HepG2 (cell line): ENCODE measurements at regions not wholly inside any gene's neighbourhood (a gene's known extent, or its start where the extent isn't known, plus 50 kb on each side); places are given as distances from the start of the nearest gene placed in this dataset.

Source experiments
- ATAC-seq: fragments of 200-7000 bp; cut with Tn5 transposase; 3 replicates; pipeline ENCODE4 v1.9.1; 2020; ENCODE audit warnings: mild to moderate bottlenecking, moderate library complexity
- BruUV-seq: library from RNA; stranded (reverse); fragments of 400-500 nt; replicated peaks from 2 replicates; lab custom pipeline; 2021; lab: Mats Ljungman, UMichigan
- CTCF ChIA-PET: fragments of 300-600 bp; formaldehyde crosslinking; extraction: SDS; loops from one replicate; lab custom pipeline; 2021; ENCODE audit warnings: low total read pairs, inconsistent platforms, low intra/inter-chr PET ratio; lab: Yijun Ruan, JAX
- POLR2A ChIA-PET: fragments of 350-600 bp; sonication (Branson Sonifier 250); formaldehyde crosslinking; loops from one replicate; lab custom pipeline; 2020; ENCODE audit warnings: antibody characterized with exemption, inconsistent platforms; lab: Yijun Ruan, JAX
- DNase-seq: peaks from one replicate; pipeline ENCODE4 v3.0.0-alpha.2; 2015; ENCODE audit warnings: low spot score
- FAIRE-seq: peaks from 3 replicates; lab custom pipeline; 2011; peaks lifted over from hg19 to GRCh38; lab: Jason Lieb, UNC
- H2AFZ ChIP-seq: one replicate; pipeline ENCODE4 v1.6.1; 2011; ENCODE audit warnings: low read length, inconsistent platforms
- H3K27ac ChIP-seq: fragments of 300-600 bp; 3 replicates; pipeline ENCODE4 v1.8.0; 2011; ENCODE audit warnings: mixed run types, mild to moderate bottlenecking, mixed read lengths, low read length, inconsistent platforms; ENCODE audit not compliant: insufficient read depth; ENCODE audit errors: extremely low read length
- H3K27me3 ChIP-seq, 2 experiments: fragments of 200-600 bp in 1 of 2; 2 replicates in 1 of 2; 3 replicates in 1 of 2; pipeline versions ENCODE4 v1.6.0 to v1.8.0; 2011; ENCODE audit warnings: low read length in 2 of 2, mild to moderate bottlenecking in 2 of 2, moderate library complexity in 2 of 2, inconsistent platforms in 1 of 2; ENCODE audit not compliant: insufficient read depth in 2 of 2, control insufficient read depth in 1 of 2
- H3K36me3 ChIP-seq, 2 experiments: fragments of 200-600 bp in 1 of 2; replicated peaks in 1 of 2; 2 replicates in 1 of 2; 3 replicates in 1 of 2; pipeline versions ENCODE4 v1.5.1 to v1.8.0; 2011; ENCODE audit warnings: low read length in 2 of 2, inconsistent platforms in 1 of 2; ENCODE audit not compliant: insufficient read depth in 2 of 2, control insufficient read depth in 1 of 2
- H3K4me1 ChIP-seq: 2 replicates; pipeline ENCODE4 v1.5.1; 2012; ENCODE audit warnings: low read length, inconsistent platforms; ENCODE audit not compliant: insufficient read depth
- H3K4me2 ChIP-seq: 2 replicates; pipeline ENCODE4 v1.6.0; 2011; ENCODE audit warnings: low read depth, low read length, inconsistent platforms
- H3K4me3 ChIP-seq, 3 experiments: fragments of 200-600 bp in 1 of 3; sonication (generic), shearing (Covaris generic) in 1 of 3; replicated peaks in 1 of 3; 2 replicates each; pipeline ENCODE4 v1.5.1; 2011 to 2016; ENCODE audit warnings: low read length in 3 of 3, inconsistent platforms in 2 of 3, low read depth in 2 of 3, mild to moderate bottlenecking in 2 of 3, control low read depth in 1 of 3, mixed read lengths in 1 of 3; ENCODE audit not compliant: insufficient read depth in 1 of 3
- H3K79me2 ChIP-seq: one replicate; pipeline ENCODE4 v1.6.1; 2011; ENCODE audit warnings: low read length, inconsistent platforms; ENCODE audit not compliant: insufficient read depth
- H3K9ac ChIP-seq: 2 replicates; pipeline ENCODE4 v1.6.0; 2011; ENCODE audit warnings: mild to moderate bottlenecking, low read depth, low read length, inconsistent platforms; ENCODE audit not compliant: insufficient read depth
- H3K9me3 ChIP-seq: 2 replicates; pipeline ENCODE4 v1.5.1; 2012; ENCODE audit warnings: mild to moderate bottlenecking, low read length
- H4K20me1 ChIP-seq: 2 replicates; pipeline ENCODE4 v1.6.0; 2011; ENCODE audit warnings: inconsistent platforms, mild to moderate bottlenecking, low read length, moderate library complexity; ENCODE audit not compliant: insufficient read depth
- AFF4 ChIP-seq: sonication (generic); formaldehyde crosslinking; IDR thresholded peaks from 2 replicates; pipeline ENCODE4 v1.4.0; 2020; ENCODE audit warnings: missing genetic modification reagents
- CEBPB ChIP-seq: IDR thresholded peaks from 2 replicates; pipeline ENCODE4 v1.6.1; 2011; ENCODE audit warnings: low read depth, low read length, improper control_type of control experiment, borderline replicate concordance
- JDP2 ChIP-seq: sonication (generic); formaldehyde crosslinking; IDR thresholded peaks from 2 replicates; pipeline ENCODE4 v1.8.1; 2022; ENCODE audit warnings: missing genetic modification reagents, borderline replicate concordance
- MAZ ChIP-seq, 2 experiments: sonication (generic) in 1 of 2; formaldehyde crosslinking in 1 of 2; IDR thresholded peaks; 2 replicates each; pipeline versions ENCODE4 v1.5.0 to v1.6.1; 2012 to 2020; ENCODE audit warnings: low read depth in 2 of 2, mild to moderate bottlenecking in 2 of 2, borderline replicate concordance in 1 of 2, improper control_type of control experiment in 1 of 2, low read length in 1 of 2, missing genetic modification reagents in 1 of 2, moderate library complexity in 1 of 2
- YEATS2 ChIP-seq: sonication (generic); formaldehyde crosslinking; IDR thresholded peaks from 2 replicates; pipeline ENCODE4 v1.4.0; 2020; ENCODE audit warnings: missing genetic modification reagents, borderline replicate concordance
- ZBTB34 ChIP-seq: sonication (generic); formaldehyde crosslinking; IDR thresholded peaks from 2 replicates; pipeline ENCODE4 v1.8.0; 2022; ENCODE audit warnings: mild to moderate bottlenecking, missing genetic modification reagents
- ZBTB42 ChIP-seq: sonication (generic); formaldehyde crosslinking; IDR thresholded peaks from 2 replicates; pipeline ENCODE4 v1.5.0; 2020; ENCODE audit warnings: mild to moderate bottlenecking, missing genetic modification reagents
- WGBS: methylation state at CpG from one replicate; pipeline ENCODE4 v1.1.6; 2017; ENCODE audit warnings: low lambda C conversion rate; 5-methylcytosine and 5-hydroxymethylcytosine counted together
- in situ Hi-C: cut with HindIII; loops from 2 replicates; pipeline ENCODE4 v1.10.0; 2017; ENCODE audit warnings: low pct_unique_long_range_greater_than_20kb; ENCODE audit not compliant: extremely low pct_ligation_motif_present
- intact Hi-C: fragments of 100-400 bp; cut with micrococcal nuclease; formaldehyde crosslinking; loops from one replicate; pipeline ENCODE4 v1.10.0; 2022; ENCODE audit not compliant: unreplicated experiment

- no peak for TF ChIP-seq AFF4 (CRISPR knock-in tag)
- TF ChIP-seq JDP2 (CRISPR knock-in tag) = no peak
- no peak for TF ChIP-seq MAZ (IDR thresholded peaks at IDR 0.05; ENCODE audit: borderline replicate concordance, low read depth, low read length)
- TF ChIP-seq MAZ (CRISPR knock-in tag; IDR thresholded peaks at IDR 0.05; ENCODE audit: low read depth) = no peak
Observed at GRCh38 chr20:5677389-5677788, 66.6 kb upstream of the GPCPD1 start (continued).

- intact Hi-C loops = no loop called here
- no peak for DNase-seq
- CTCF ChIA-PET = no interaction called here
- H2AFZ ChIP-seq = no peak overlapping the region
- no peak overlapping the region for H3K27ac ChIP-seq
- no peaks in the 10 kb centered on the region for H3K36me3 ChIP-seq
- H3K9ac ChIP-seq = no peak overlapping the region
- no peak for ATAC-seq
- H3K9me3 ChIP-seq = no peaks in the 10 kb centered on the region
- no peaks in the 10 kb centered on the region for H3K27me3 ChIP-seq
- no TSS peak for BruUV-seq
- no peaks in the 10 kb centered on the region for H3K79me2 ChIP-seq
- no peak for FAIRE-seq
- TF ChIP-seq CEBPB (peak; percentile 24; the same call in 1 of the 2 replicates), YEATS2 (CRISPR knock-in tag) (no peak), ZBTB42 (CRISPR knock-in tag) (no peak), ZBTB34 (no peak)
- TF ChIP-seq, all 625 proteins: peak for 1
- peaks cover 24% of the 10 kb centered on the region for H3K4me1 ChIP-seq
- H3K4me2 ChIP-seq = no peak overlapping the region
- H4K20me1 ChIP-seq = no peaks in the 10 kb centered on the region
- POLR2A ChIA-PET = no interaction called here
- H3K4me3 ChIP-seq = no peak overlapping the region
- WGBS = 53% methylated on average over 12 of the region's 12 CpGs
- in situ Hi-C loops = no loop called here
Observed at GRCh38 chr20:5675103-5676091, 64.6 kb upstream of the GPCPD1 start.
